HG03045 (cell line): ENCODE measurements at regions not wholly inside any gene's neighbourhood (a gene's known extent, or its start where the extent isn't known, plus 50 kb on each side); places are given as distances from the start of the nearest gene placed in this dataset.
"Not testable (repeated sequence)": the region's sequence is repeated elsewhere in the genome, so short reads cannot be mapped to it uniquely, and the experiment has no call there.

Source experiments
- ATAC-seq: cut with Tn5 transposase; IDR thresholded peaks from one replicate; pipeline ENCODE4 v1.9.1; 2021; ENCODE audit warnings: mild to moderate bottlenecking, moderate library complexity; ENCODE audit not compliant: unreplicated experiment

- ATAC-seq, result no peak
Observed at GRCh38 chr2:216992056-216992675, 132.3 kb upstream of the TNP1 start.

- no peak for ATAC-seq
Observed at GRCh38 chr2:216991563-216991962, 131.7 kb upstream of the TNP1 start.

DNA sequence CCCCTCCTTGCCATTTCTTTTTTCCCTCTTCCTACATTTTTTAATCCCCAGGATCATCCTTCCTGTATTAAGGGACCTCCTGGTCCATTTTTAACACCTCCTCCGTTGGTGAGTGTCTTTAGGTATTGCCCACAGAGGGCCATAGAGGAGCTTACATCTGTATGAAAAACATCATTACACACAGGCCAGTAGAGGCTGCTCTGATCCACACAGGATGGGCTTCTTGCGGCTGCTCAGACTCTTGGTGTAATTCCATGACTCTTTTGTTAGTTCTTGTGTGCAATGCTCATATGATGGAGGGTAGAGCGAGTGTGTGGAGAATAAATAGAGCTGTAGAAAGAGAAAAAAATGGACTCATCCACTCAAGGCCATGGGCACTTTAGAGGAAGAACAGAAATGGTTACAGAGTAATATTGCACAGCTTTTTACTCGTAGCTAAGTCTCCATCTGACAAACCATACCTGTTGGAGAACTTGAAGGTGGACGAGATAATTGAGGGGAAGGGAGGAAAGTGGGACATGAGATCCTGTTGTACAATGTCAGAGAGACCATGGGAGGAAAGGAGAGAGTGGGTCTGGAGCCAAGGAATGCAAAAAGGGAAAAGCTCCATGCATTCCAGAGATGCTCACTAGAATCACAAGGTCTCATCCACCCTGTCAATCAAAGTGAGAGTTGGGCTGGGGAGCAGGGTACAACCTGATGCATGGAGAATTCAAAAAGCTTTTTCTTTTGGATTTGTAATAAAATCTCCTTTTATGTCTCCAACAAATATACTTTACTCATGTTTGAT is 129.7 kb upstream of the TNP1 start:
- ATAC-seq, result no peak

GRCh38 chr2:216987252-216987821 is 127.5 kb upstream of the TNP1 start:
- no peak for ATAC-seq

DNA sequence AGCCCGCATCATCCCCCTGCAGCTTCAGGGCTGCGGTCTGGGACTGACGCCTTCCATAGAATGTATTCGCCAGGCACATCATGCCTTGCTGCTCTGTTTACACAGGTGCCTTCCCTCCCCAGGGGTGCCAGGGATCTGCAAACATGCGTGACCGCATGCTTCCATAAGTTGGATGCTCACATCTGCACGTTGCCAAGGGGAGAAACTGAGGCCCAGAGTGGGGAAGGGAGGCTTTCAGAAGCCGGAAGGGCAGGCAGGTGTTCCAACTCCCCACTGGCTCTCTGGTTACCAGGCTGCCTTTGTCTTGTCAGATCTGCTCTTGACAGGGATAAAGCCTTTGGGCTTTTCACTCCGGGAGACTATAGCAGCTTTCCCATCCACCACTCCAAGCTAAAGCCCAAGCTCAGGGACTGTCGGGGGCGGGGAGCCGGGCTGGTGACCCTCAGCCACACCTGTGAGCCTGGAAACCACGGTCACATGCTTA is 125.8 kb upstream of the TNP1 start:
- ATAC-seq, result no peak

DNA sequence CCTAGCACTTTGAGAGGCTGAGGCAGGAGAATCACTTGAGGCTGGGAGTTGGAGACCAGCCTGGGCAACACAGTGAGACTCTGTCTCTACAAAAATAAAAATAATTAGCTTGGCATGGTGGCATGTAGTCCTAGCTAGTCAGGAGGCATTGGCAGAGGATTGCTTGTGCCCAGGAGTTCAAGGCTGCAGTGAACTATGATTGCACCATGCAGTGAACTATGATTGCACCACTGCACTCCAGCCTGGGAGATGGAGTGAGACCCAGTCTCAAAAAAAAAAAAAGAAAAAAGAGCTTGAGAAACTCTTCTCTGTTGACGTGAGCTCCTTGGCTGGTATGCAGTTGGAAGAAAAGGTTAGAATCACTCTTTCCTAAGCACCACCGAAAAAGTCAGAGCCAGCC is 125.1 kb upstream of the TNP1 start:
- ATAC-seq, result no peak

GRCh38 chr2:216981951-216982350 is 122.1 kb upstream of the TNP1 start:
- not testable (repeated sequence) for ATAC-seq

DNA sequence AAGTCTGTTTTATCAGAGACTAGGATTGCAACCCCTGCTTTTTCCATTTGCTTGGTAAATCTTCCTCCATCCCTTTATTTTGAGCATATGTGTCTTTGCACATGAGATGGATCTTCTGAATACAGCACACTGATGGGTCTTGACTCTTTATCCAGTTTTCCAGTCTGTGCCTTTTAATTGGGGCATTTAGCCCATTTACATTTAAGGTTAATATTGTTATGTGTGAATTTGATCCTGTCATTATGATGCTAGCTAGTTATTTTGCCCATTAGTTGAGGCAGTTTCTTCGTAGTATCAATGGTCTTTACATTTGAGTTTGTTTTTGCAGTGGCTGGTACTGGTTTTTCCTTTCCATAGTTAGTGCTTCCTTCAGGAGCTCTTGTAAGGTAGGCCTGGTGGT is 120.6 kb upstream of the TNP1 start:
- not testable (repeated sequence) for ATAC-seq

DNA sequence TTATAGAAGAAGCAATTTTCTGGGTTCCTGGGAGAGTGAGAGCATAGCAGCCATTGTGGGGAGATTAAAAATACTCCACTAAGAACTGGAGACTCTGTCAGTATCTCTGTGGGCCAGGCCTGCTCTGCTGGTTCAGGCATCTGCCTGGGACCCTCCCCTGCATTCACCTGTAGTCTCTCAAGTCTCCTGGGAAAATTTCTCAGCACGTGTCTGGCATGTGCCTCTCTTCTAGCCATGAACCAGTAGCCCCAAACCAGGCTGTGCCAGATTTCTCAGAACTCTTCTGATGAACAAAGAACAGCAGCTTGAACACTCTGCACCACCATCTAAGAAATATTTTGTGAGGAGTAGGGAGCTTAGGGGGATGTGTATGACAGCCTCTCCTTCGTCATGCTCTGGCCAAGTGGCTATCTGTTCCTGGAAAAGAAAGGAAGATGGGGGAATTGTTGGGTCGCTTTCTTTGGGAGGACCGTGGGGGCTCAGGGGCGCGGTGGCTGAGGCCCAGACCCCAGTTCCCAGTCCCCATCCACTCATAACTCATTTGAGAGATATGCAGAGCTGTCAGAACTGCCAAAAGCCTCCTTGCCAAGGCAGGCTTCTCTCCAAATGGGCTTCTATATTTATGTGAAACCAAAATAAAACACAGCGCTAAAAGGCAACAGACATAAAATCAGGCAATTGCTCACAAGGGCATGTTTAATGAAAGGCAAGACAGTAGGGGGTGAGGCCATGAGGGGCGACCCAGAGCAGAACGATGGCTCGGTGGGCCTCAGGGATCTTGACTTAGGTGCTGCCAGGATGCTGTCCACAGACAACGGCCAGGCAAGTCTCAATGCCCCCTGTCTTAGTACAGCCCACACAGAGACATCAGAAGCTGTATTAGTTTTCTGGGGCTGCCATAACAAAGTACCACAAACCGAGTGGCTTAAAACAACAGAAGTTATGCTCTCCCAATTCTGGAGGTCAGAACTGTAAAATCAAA is 114.7 kb upstream of the TNP1 start:
- no peak for ATAC-seq

GRCh38 chr2:216971593-216971992 is 111.7 kb upstream of the TNP1 start:
- no peak for ATAC-seq

DNA sequence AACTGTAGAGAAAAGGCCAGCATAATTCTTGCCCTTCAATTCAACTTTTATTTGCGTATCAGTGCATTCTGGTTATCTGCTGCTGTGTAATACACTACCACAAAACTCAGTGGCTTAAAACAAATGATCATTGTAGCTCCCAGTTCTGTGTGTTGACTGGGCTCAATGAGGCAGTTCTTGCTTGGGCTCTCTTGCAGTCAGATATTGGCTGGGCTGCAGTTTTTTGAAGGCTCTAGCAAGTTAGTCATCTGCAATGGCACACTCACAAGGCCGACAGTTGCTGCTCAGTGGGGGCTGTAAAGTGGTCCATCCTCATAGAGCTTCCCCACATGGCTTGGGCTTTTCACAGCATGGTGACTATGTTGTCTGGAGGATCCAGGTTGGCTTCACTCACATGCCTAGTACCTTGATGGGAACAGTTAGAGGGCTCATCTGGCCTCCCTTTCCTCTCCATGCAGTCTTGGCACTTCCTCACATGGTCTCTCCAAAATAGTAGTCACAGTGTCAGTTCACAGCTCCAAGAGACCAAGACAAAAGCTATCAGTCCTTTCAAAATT is 110.6 kb upstream of the TNP1 start:
- no peak for ATAC-seq

- ATAC-seq, result no peak
Observed at GRCh38 chr2:216967889-216968288, 108.0 kb upstream of the TNP1 start.

- ATAC-seq, result no peak
Observed at GRCh38 chr2:216960671-216961268, 100.9 kb upstream of the TNP1 start.

GRCh38 chr2:216959433-216959832 is 99.6 kb upstream of the TNP1 start:
- ATAC-seq, result no peak

DNA sequence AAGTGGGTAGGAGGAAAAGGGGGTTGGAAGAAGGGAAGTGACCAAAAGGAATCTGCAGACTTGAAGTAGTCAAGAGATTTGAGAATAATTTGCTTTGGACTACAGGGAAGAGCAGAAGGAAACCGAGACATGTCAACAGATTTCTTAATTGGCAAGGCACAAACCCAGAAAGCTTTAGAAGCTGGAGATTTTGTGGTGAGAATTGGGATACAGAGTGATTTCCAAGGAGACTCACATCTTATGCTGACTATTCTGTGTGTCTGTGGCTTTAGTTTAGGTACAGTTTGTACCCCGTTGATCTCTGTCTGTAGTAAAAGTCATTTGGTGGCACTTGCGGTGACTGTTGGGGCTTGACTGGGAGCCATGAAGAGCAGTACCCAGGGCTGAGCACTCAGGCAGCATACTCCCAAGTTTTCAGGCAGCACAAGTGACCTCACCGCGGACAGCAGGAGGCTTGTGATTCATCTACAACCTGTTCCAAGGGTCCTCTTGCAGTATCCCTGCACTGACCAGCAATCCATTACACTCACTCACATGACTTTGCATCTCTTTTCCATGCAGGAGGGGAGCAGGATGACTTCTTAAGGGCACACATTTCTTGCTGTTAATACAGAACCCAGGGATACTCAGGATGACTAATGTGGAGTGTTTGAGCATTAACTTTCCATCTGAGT is 97.1 kb upstream of the TNP1 start:
- no peak for ATAC-seq

- no peak for ATAC-seq
Observed at GRCh38 chr2:216951171-216951570, 91.3 kb upstream of the TNP1 start.

DNA sequence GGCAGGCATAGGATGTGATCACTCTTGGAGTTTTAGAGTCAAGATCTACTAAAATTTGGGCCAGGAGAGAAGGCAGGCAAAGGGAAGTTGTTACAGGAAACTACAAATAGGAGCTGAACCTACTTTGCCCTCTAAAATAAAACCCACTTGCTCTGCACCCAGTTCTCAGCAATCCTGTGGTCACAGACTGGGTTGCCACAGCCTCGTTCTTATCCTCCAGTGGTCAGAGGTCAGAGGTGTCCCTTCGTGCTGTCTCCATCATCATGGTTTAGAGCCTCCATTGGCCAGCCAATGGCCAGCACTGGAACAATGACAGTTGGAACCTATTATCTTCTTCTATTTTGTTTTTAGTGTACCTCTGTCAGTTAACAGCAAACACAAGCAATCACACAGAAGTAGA is 90.7 kb upstream of the TNP1 start:
- no peak for ATAC-seq

DNA sequence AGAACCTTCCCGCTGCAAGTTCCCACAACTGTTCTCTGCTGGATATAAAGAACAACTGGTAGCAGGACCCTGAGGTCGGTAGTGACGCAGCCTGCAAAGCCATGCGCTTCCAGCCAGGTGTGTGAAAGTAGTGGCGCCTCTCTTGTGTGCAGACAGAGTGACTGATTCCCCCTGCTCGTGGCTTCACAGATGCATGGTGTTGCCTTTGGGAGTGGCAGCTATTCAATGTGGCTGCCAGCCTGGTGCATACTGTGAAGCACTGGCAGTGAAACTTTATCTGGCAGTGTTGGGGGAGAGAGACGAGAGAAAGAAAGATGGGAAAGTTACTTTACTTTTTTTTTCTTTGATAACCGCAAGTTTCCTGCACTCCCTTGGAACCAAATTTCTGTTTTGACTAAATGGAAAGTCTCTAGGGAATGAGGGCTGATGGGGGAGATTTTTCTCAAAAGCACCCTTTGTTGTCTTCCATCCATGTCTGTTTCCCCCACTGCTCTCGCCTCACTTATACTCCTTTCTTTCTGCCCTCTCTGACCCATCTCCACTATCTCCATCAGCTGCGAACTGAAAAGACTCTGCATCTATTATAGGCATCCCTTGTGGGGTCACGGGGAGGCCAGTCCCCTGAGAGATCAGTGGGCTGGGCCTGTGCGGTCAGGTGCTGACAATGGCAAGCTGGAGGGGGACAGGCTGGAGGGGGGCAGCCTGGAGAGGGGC is 90.0 kb upstream of the TNP1 start:
- ATAC-seq, result no peak

DNA sequence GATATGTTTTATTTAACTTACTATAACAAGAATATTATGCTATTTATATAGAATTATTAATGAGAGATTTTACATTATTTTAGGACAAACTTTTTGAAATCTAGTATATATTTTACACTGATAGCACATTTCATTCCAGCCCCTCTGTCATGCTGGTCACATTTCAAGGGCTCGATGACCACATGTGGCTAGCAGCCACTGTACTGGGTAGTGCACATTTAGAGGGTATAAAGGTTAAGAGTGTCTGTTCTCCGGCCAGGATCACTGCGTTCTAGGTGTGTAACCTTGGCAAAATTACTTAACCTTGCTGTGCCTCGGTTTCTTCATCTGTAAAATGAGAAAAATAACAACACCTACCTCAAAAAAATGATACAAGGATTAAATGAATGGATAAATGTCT is 87.2 kb upstream of the TNP1 start:
- ATAC-seq, result no peak
